Right lung (tissue), 2 donors: ENCODE measurements at regions not wholly inside any gene's neighbourhood (a gene's known extent, or its start where the extent isn't known, plus 50 kb on each side); places are given as distances from the start of the nearest gene placed in this dataset.
"Not testable (repeated sequence)": the region's sequence is repeated elsewhere in the genome, so short reads cannot be mapped to it uniquely, and the experiment has no call there.

Experiments used
- DNase-seq, 2 donors: peaks; one replicate each; pipeline ENCODE4 v3.0.0-alpha.2; 2013

GRCh38 chr20:5492937-5493336 lies 117.9 kb downstream of the GPCPD1 start:
- DNase-seq = no peak

- no peak for DNase-seq
Observed at GRCh38 chr20:5491455-5491854, 119.4 kb downstream of the GPCPD1 start.

- no peak for DNase-seq
Observed at GRCh38 chr20:5489601-5490000, 121.2 kb downstream of the GPCPD1 start.

GRCh38 chr20:5488823-5489222 lies 122.0 kb downstream of the GPCPD1 start:
- DNase-seq = no peak

- DNase-seq = no peak
Observed at GRCh38 chr20:5486377-5487054, 124.3 kb downstream of the GPCPD1 start.

- DNase-seq = no peak
Observed at GRCh38 chr20:5484926-5485325, 125.9 kb downstream of the GPCPD1 start.

- no peak for DNase-seq
Observed at GRCh38 chr20:5484346-5484745, 126.5 kb downstream of the GPCPD1 start.

- no peak for DNase-seq
Observed at GRCh38 chr20:5482791-5483190, 128.0 kb downstream of the GPCPD1 start.

- no peak for DNase-seq
Observed at GRCh38 chr20:5481872-5482271, 128.9 kb downstream of the GPCPD1 start.

- DNase-seq = no peak
Observed at GRCh38 chr20:5480824-5481600, 129.8 kb downstream of the GPCPD1 start.

GRCh38 chr20:5474646-5475550 lies 135.9 kb downstream of the GPCPD1 start:
- no peak for DNase-seq

GRCh38 chr20:5471866-5472265 lies 138.9 kb downstream of the GPCPD1 start:
- not testable (repeated sequence) for DNase-seq

GRCh38 chr20:5471368-5471767 lies 139.4 kb downstream of the GPCPD1 start:
- DNase-seq = no peak

- no peak for DNase-seq
Observed at GRCh38 chr20:5470943-5471342, 139.9 kb downstream of the GPCPD1 start.

- DNase-seq = no peak
Observed at GRCh38 chr20:5470458-5470857, 140.3 kb downstream of the GPCPD1 start.

GRCh38 chr20:5469111-5469510 lies 141.7 kb downstream of the GPCPD1 start:
- DNase-seq = no peak

- no peak for DNase-seq
Observed at GRCh38 chr20:5467086-5467485, 143.7 kb downstream of the GPCPD1 start.

- DNase-seq = no peak
Observed at GRCh38 chr20:5465604-5465927, 145.2 kb downstream of the GPCPD1 start.

GRCh38 chr20:5464901-5465603 lies 145.8 kb downstream of the GPCPD1 start:
- no peak for DNase-seq

GRCh38 chr20:5463007-5463686 lies 146.4 kb upstream of the PROKR2 start:
- DNase-seq = no peak

GRCh38 chr20:5453745-5454144 lies 137.0 kb upstream of the PROKR2 start:
- not testable (repeated sequence) for DNase-seq
